Heart left ventricle (tissue), 13 donors: ENCODE measurements at regions not wholly inside any gene's neighbourhood (a gene's known extent, or its start where the extent isn't known, plus 50 kb on each side); places are given as distances from the start of the nearest gene placed in this dataset.

Experiments
- POLR2A ChIP-seq, 2 donors: fragments of 450-650 bp; IDR thresholded peaks; one replicate each; pipeline ENCODE4 v1.6.1; 2017; ENCODE audit warnings: antibody characterized with exemption in 2 of 2, mild to moderate bottlenecking in 2 of 2, moderate library complexity in 2 of 2
- TF ChIP-seq, protein P1 (sequence below), 12 donors: fragments of 200-600 bp; sonication (generic) in 4 of 12; IDR thresholded peaks; one replicate each; pipeline versions ENCODE4 v1.5.0 to v1.8.0; 2018 to 2022; ENCODE audit warnings: antibody characterized with exemption in 12 of 12, mild to moderate bottlenecking in 5 of 12
- donor health status: ischemic (EF 13 %, LVEDD 7.1; RV severe dilation, severe dysfunction).
- donor health status: DM: no; HTN: yes; CAD: no.
- donor health status: DM: no; HTN: no; CAD: no.
- donor health status: ischemic (EF 25% LVEDD 6.9; RV normal size, moderate dysfunction).
- donor health status: ischemic (EF 25% LVEDD 5.7; RV mildly dilated, moderate dysfunction).
- donor health status: ischemic (EF 35%, LVEDD 5.7; RV mildly dilated, moderate dysfunction).
- donor health status: nonischemic (EF 11% LVEDD 7.7; RV severe dilation, severe dysfunction).
- donor health status: DM: yes; HTN: yes; CAD: no.
- donor health status: PGD.
- donor health status: ischemic (EF 29% LVEDD 5.4; RV normal size, mild dysfunction).
- donor health status: nonischemic (EF 23%, LVEDD 6.1; RV moderate dilation, normal function).

DNA sequence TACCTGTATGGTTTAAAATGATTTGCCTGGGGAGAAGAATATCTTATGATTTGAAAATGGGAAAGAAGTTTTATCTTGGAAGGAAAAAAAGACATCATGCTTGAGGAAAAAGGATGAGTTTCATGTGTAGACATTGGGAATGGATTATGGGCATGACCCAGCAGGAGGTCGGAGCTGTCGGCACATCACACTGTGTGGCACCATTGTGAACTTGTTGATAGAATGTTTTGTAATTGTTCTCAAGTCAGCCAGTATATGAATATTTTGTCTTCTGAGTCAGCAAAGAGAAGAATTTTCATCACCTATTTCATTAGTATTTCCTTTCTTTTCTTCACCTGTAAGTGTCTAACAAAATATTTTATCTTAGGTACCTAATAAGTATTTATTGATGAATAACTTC lies 60.0 kb upstream of the HMGA2 start:
- TF ChIP-seq POLR2A (IDR thresholded peaks at IDR 0.05) = no peak
- TF ChIP-seq, protein P1, sequence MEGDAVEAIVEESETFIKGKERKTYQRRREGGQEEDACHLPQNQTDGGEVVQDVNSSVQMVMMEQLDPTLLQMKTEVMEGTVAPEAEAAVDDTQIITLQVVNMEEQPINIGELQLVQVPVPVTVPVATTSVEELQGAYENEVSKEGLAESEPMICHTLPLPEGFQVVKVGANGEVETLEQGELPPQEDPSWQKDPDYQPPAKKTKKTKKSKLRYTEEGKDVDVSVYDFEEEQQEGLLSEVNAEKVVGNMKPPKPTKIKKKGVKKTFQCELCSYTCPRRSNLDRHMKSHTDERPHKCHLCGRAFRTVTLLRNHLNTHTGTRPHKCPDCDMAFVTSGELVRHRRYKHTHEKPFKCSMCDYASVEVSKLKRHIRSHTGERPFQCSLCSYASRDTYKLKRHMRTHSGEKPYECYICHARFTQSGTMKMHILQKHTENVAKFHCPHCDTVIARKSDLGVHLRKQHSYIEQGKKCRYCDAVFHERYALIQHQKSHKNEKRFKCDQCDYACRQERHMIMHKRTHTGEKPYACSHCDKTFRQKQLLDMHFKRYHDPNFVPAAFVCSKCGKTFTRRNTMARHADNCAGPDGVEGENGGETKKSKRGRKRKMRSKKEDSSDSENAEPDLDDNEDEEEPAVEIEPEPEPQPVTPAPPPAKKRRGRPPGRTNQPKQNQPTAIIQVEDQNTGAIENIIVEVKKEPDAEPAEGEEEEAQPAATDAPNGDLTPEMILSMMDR (IDR thresholded peaks at IDR 0.05) = no peak
